Prostate gland (tissue), 2 donors: ENCODE measurements at regions not wholly inside any gene's neighbourhood (a gene's known extent, or its start where the extent isn't known, plus 50 kb on each side); places are given as distances from the start of the nearest gene placed in this dataset.

Experiments
- DNase-seq: peaks from one replicate; pipeline ENCODE4 v3.0.0-alpha.2; 2019; ENCODE audit warnings: low spot score
- H3K27ac ChIP-seq, 2 donors: fragments of 200-600 bp; sonication (generic); 2 replicates each; pipeline ENCODE4 v1.5.1; 2017 to 2019
- H3K27me3 ChIP-seq: fragments of 200-600 bp; sonication (generic); replicated peaks from 2 replicates; pipeline ENCODE4 v1.5.1; 2019; ENCODE audit not compliant: insufficient read depth
- H3K36me3 ChIP-seq, 2 donors: fragments of 200-600 bp; sonication (generic); 1 replicate in 1 of 2; 2 replicates in 1 of 2; pipeline versions ENCODE4 v1.5.1 to v1.8.1; 2017 to 2019
- H3K4me1 ChIP-seq: fragments of 200-600 bp; sonication (generic); replicated peaks from 2 replicates; pipeline ENCODE4 v1.5.1; 2019
- H3K4me3 ChIP-seq, 2 donors: fragments of 200-600 bp; sonication (generic); 2 replicates each; pipeline ENCODE4 v1.5.1; 2017 to 2019
- H3K9me3 ChIP-seq: fragments of 200-600 bp; sonication (generic); 2 replicates; pipeline ENCODE4 v1.5.1; 2017
- CTCF ChIP-seq, 4 experiments: fragments of 200-600 bp in 2 of 4; fragments of 450-650 bp in 2 of 4; sonication (generic) in 2 of 4; IDR thresholded peaks; 1 replicate in 3 of 4; 2 replicates in 1 of 4; pipeline ENCODE4 v1.5.1; 2016 to 2019; ENCODE audit warnings: antibody characterized with exemption in 4 of 4, mild to moderate bottlenecking in 2 of 4, moderate library complexity in 2 of 4
- POLR2A ChIP-seq: fragments of 450-650 bp; IDR thresholded peaks from one replicate; pipeline ENCODE4 v1.6.1; 2016; ENCODE audit warnings: antibody characterized with exemption, mild to moderate bottlenecking
- POLR2AphosphoS5 ChIP-seq: sonication (generic); formaldehyde crosslinking; IDR thresholded peaks from one replicate; pipeline ENCODE4 v1.6.1; 2017; ENCODE audit warnings: antibody characterized with exemption
- WGBS: methylation state at CpG from one replicate; pipeline ENCODE4 v1.1.5; 2018; 5-methylcytosine and 5-hydroxymethylcytosine counted together
- intact Hi-C: fragments of 100-400 bp; cut with DNase I; formaldehyde crosslinking; loops from one replicate; pipeline ENCODE4 v1.14.2; 2022

GRCh38 chrX:39194673-39195072 is 393.4 kb downstream of the MID1IP1 start:
- H3K27me3 ChIP-seq, result no peaks in the 10 kb centered on the region
- DNase-seq, result no peak
- H3K9me3 ChIP-seq, result no peaks in the 10 kb centered on the region
- TF ChIP-seq POLR2A (no peak), CTCF (IDR thresholded peaks at IDR 0.05) (no peak), POLR2AphosphoS5 (no peak)
- 37% methylated on average over 3 of the region's 3 CpGs for WGBS
- no peaks in the 10 kb centered on the region for H3K36me3 ChIP-seq
- intact Hi-C loops, result no loop called here
- H3K4me1 ChIP-seq, result no peaks in the 10 kb centered on the region
- H3K27ac ChIP-seq, result no peak overlapping the region
- H3K4me3 ChIP-seq, result no peak overlapping the region

GRCh38 chrX:39195156-39195555 is 393.9 kb downstream of the MID1IP1 start:
- Histone ChIP-seq H3K4me3 (no peak overlapping the region), H3K9me3 (no peaks in the 10 kb centered on the region), H3K4me1 (no peaks in the 10 kb centered on the region), H3K27me3 (no peaks in the 10 kb centered on the region), H3K27ac (no peak overlapping the region), H3K36me3 (no peaks in the 10 kb centered on the region)
- DNase-seq, result no peak
- WGBS, result 9% methylated on average over 7 of the region's 7 CpGs
- no peak for TF ChIP-seq POLR2A
- TF ChIP-seq CTCF (IDR thresholded peaks at IDR 0.05), result no peak
- TF ChIP-seq POLR2AphosphoS5, result no peak
- intact Hi-C loops, result no loop called here

GRCh38 chrX:39196192-39197102 is 395.2 kb downstream of the MID1IP1 start:
- TF ChIP-seq POLR2A, result no peak
- TF ChIP-seq CTCF (IDR thresholded peaks at IDR 0.05), result no peak
- no peak for TF ChIP-seq POLR2AphosphoS5
- no peak for DNase-seq
- intact Hi-C loops, result no loop called here

GRCh38 chrX:39199429-39199828 is 398.2 kb downstream of the MID1IP1 start:
- Histone ChIP-seq H3K9me3 (no peaks in the 10 kb centered on the region), H3K4me1 (no peaks in the 10 kb centered on the region), H3K27ac (no peak overlapping the region), H3K27me3 (no peaks in the 10 kb centered on the region), H3K4me3 (no peak overlapping the region), H3K36me3 (no peaks in the 10 kb centered on the region)
- TF ChIP-seq POLR2A (no peak), CTCF (IDR thresholded peaks at IDR 0.05) (no peak), POLR2AphosphoS5 (no peak)
- intact Hi-C loops, result no loop called here
- DNase-seq, result no peak

More at GRCh38 chrX:39196192-39197102, 395.2 kb downstream of the MID1IP1 start:
- no peaks in the 10 kb centered on the region for H3K36me3 ChIP-seq
- H3K27ac ChIP-seq, result no peak overlapping the region
- WGBS, result 48% methylated on average over 10 of the region's 10 CpGs
- no peaks in the 10 kb centered on the region for H3K27me3 ChIP-seq
- no peak overlapping the region for H3K4me3 ChIP-seq
- no peaks in the 10 kb centered on the region for H3K9me3 ChIP-seq
- no peaks in the 10 kb centered on the region for H3K4me1 ChIP-seq
